Prostate gland (tissue), 2 donors: ENCODE measurements at regions not wholly inside any gene's neighbourhood (a gene's known extent, or its start where the extent isn't known, plus 50 kb on each side); places are given as distances from the start of the nearest gene placed in this dataset.
A peak's percentile ranks its signal among the peaks of the same experiment; 100 is the strongest.

Experiments
- DNase-seq: peaks from one replicate; pipeline ENCODE4 v3.0.0-alpha.2; 2019; ENCODE audit warnings: low spot score
- H3K27ac ChIP-seq, 2 donors: fragments of 200-600 bp; sonication (generic); 2 replicates each; pipeline ENCODE4 v1.5.1; 2017 to 2019
- H3K27me3 ChIP-seq: fragments of 200-600 bp; sonication (generic); replicated peaks from 2 replicates; pipeline ENCODE4 v1.5.1; 2019; ENCODE audit not compliant: insufficient read depth
- H3K36me3 ChIP-seq, 2 donors: fragments of 200-600 bp; sonication (generic); 1 replicate in 1 of 2; 2 replicates in 1 of 2; pipeline versions ENCODE4 v1.5.1 to v1.8.1; 2017 to 2019
- H3K4me1 ChIP-seq: fragments of 200-600 bp; sonication (generic); replicated peaks from 2 replicates; pipeline ENCODE4 v1.5.1; 2019
- H3K4me3 ChIP-seq, 2 donors: fragments of 200-600 bp; sonication (generic); 2 replicates each; pipeline ENCODE4 v1.5.1; 2017 to 2019
- H3K9me3 ChIP-seq: fragments of 200-600 bp; sonication (generic); 2 replicates; pipeline ENCODE4 v1.5.1; 2017
- POLR2A ChIP-seq: fragments of 450-650 bp; IDR thresholded peaks from one replicate; pipeline ENCODE4 v1.6.1; 2016; ENCODE audit warnings: antibody characterized with exemption, mild to moderate bottlenecking
- POLR2AphosphoS5 ChIP-seq: sonication (generic); formaldehyde crosslinking; IDR thresholded peaks from one replicate; pipeline ENCODE4 v1.6.1; 2017; ENCODE audit warnings: antibody characterized with exemption
- WGBS: methylation state at CpG from one replicate; pipeline ENCODE4 v1.1.5; 2018; 5-methylcytosine and 5-hydroxymethylcytosine counted together
- intact Hi-C: fragments of 100-400 bp; cut with DNase I; formaldehyde crosslinking; loops from one replicate; pipeline ENCODE4 v1.14.2; 2022
- TF ChIP-seq, protein P1 (sequence below), 4 experiments: fragments of 200-600 bp in 2 of 4; fragments of 450-650 bp in 2 of 4; sonication (generic) in 2 of 4; IDR thresholded peaks; 1 replicate in 3 of 4; 2 replicates in 1 of 4; pipeline ENCODE4 v1.5.1; 2016 to 2019; ENCODE audit warnings: antibody characterized with exemption in 4 of 4, mild to moderate bottlenecking in 2 of 4, moderate library complexity in 2 of 4

DNA sequence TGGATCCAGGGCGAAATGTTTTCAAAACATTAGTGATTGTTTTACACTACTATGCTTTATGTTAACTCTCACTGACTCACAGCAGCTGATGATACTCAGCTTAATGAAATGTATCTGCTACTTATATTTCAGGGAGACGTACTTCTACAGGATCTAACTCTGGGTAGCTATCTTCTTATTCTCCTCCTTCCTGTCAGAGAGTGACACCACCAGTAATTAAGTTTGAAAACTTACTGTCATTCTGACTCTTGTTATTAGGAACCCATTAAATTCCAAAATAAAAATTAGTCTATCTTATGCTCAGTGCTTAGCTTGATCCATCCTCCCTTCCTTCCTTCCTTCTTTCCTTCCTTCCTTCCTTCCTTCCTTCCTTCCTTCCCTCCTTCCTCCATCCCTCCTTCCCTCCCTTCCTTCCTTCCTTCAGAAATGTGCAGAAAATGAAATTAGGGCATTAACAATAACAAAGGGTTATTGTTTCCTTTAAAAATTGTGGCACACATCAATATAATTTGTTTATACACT lies 441.1 kb downstream of the MEIS1 start:
- Histone ChIP-seq H3K9me3 (no peaks in the 10 kb centered on the region), H3K4me3 (no peak overlapping the region), H3K27me3 (no peaks in the 10 kb centered on the region), H3K4me1 (no peaks in the 10 kb centered on the region), H3K36me3 (no peaks in the 10 kb centered on the region), H3K27ac (no peak overlapping the region)
- TF ChIP-seq POLR2A (no peak), POLR2AphosphoS5 (no peak)
- TF ChIP-seq, protein P1, sequence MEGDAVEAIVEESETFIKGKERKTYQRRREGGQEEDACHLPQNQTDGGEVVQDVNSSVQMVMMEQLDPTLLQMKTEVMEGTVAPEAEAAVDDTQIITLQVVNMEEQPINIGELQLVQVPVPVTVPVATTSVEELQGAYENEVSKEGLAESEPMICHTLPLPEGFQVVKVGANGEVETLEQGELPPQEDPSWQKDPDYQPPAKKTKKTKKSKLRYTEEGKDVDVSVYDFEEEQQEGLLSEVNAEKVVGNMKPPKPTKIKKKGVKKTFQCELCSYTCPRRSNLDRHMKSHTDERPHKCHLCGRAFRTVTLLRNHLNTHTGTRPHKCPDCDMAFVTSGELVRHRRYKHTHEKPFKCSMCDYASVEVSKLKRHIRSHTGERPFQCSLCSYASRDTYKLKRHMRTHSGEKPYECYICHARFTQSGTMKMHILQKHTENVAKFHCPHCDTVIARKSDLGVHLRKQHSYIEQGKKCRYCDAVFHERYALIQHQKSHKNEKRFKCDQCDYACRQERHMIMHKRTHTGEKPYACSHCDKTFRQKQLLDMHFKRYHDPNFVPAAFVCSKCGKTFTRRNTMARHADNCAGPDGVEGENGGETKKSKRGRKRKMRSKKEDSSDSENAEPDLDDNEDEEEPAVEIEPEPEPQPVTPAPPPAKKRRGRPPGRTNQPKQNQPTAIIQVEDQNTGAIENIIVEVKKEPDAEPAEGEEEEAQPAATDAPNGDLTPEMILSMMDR (IDR thresholded peaks at IDR 0.05), result no peak
- WGBS, result 85% methylated on average over 2 of the region's 2 CpGs
- intact Hi-C loops, result no loop called here
- no peak for DNase-seq

GRCh38 chr2:66885775-66886383 lies 451.0 kb downstream of the MEIS1 start:
- TF ChIP-seq POLR2A (no peak), POLR2AphosphoS5 (no peak)
- TF ChIP-seq, protein P1 (IDR thresholded peaks at IDR 0.05), result no peak
- 18% methylated on average over 2 of the region's 2 CpGs for WGBS
- H3K36me3 ChIP-seq, result no peaks in the 10 kb centered on the region
- H3K27ac ChIP-seq, result no peak overlapping the region
- no peaks in the 10 kb centered on the region for H3K4me1 ChIP-seq
- intact Hi-C loops, result loop anchor here (5.0 to 10.0 kb wide), 4 partner anchors 189 to 769 kb away; no protein-coding TSS in a partner anchor
- DNase-seq, result no peak
- H3K4me3 ChIP-seq, result no peak overlapping the region
- H3K9me3 ChIP-seq, result no peaks in the 10 kb centered on the region
- H3K27me3 ChIP-seq, result no peaks in the 10 kb centered on the region

GRCh38 chr2:66888246-66888645 lies 453.3 kb downstream of the MEIS1 start:
- TF ChIP-seq POLR2AphosphoS5 (no peak), POLR2A (no peak)
- TF ChIP-seq, protein P1 (IDR thresholded peaks at IDR 0.05), result no peak
- intact Hi-C loops, result loop anchor here (5.0 to 10.0 kb wide), 4 partner anchors 191 to 767 kb away; no protein-coding TSS in a partner anchor
- Histone ChIP-seq H3K36me3 (no peaks in the 10 kb centered on the region), H3K27ac (peak overlapping the region; percentile 41 to 50), H3K4me3 (no peak overlapping the region), H3K9me3 (no peaks in the 10 kb centered on the region), H3K4me1 (no peaks in the 10 kb centered on the region), H3K27me3 (no peaks in the 10 kb centered on the region)
- 100% methylated on average over 1 of the region's 1 CpG for WGBS
- no peak for DNase-seq

DNA sequence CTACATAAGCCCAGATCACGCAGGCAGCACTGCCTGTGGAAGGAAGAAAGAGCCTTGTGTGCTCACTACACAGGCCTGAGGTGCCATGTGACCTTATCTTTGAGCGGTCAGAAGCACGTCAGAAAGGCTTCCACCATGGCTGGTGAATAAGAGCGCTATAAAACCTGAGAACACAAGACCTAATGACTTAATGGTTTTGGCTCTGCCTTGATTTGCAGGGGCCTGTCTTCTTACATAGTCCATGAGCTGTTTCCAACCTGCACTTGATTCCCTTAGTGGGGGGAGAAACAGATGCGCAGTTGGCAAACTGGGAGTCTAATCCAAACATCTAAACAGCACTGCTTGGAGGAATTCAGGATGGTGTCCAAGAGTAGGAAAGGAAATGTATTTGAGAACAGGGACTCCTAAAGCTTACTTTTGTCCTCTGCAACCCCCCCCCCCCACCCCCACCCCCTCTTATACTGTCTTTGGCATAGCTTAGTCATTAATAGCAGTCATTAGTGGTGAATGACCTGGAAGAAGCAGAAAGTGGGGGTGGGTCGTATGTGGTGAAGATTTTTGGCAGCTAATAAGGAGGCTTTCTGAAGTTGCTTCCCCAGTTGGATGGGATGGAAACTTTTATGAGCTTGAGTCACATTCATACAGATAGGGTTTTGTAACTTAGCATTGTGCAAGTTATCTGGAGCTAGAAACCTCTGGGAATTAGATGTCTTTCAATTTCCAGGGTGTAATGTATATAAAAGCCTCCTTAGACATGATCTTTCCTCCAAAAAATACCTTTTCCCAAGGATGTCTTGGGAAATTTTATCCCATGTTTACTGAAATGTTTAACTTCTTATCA lies 454.1 kb downstream of the MEIS1 start:
- DNase-seq, result peak; percentile 12
- H3K27me3 ChIP-seq, result no peaks in the 10 kb centered on the region
- peak; percentile 56 for TF ChIP-seq POLR2AphosphoS5
- TF ChIP-seq, protein P1 (IDR thresholded peaks at IDR 0.05), result no peak
- no peaks in the 10 kb centered on the region for H3K36me3 ChIP-seq
- H3K27ac ChIP-seq, result peak overlapping the region; percentile 41 to 50
- H3K9me3 ChIP-seq, result no peaks in the 10 kb centered on the region
- no peak overlapping the region for H3K4me3 ChIP-seq
- H3K4me1 ChIP-seq, result no peaks in the 10 kb centered on the region
- intact Hi-C loops, result loop anchor here (5.0 to 10.0 kb wide), 4 partner anchors 192 to 766 kb away; no protein-coding TSS in a partner anchor
- WGBS, result 26% methylated on average over 6 of the region's 6 CpGs
